ENCODE measurements at regions not wholly inside any gene's neighbourhood (a gene's known extent, or its start where the extent isn't known, plus 50 kb on each side); places are given as distances from the start of the nearest gene placed in this dataset.

GRCh38 chr2:2940061-2940460 is 437.6 kb downstream of the EIPR1 start:
- DNase-seq (ENCODE audit: low spot score): no peak
- Histone ChIP-seq H3K9me3 (ENCODE audit: low read depth) (no peaks in the 10 kb centered on the region), H3K9me2 (replicated peaks; ENCODE audit: insufficient read depth) (no peaks in the 10 kb centered on the region), H3K4me3 (no peak overlapping the region), H3K4me2 (no peak overlapping the region), H3K79me2 (no peaks in the 10 kb centered on the region), H3K27me3 (no peaks in the 10 kb centered on the region), H2AFZ (no peak overlapping the region), H4K20me1 (ENCODE audit: insufficient read depth, poor library complexity, severe bottlenecking) (no peaks in the 10 kb centered on the region), H3K36me3 (replicated peaks; ENCODE audit: insufficient read depth, low read depth) (no peaks in the 10 kb centered on the region), H3K27ac (no peak overlapping the region), H3K4me1 (ENCODE audit: insufficient read depth) (no peaks in the 10 kb centered on the region)
- WGBS (ENCODE audit: low lambda C conversion rate, missing lambda C conversion rate): 94% methylated on average over 9 of the region's 10 CpGs
- no peak for TF ChIP-seq CTCF (IDR thresholded peaks at IDR 0.05; ENCODE audit: poor library complexity)
- no peak for TF ChIP-seq EZH2phosphoT487 (IDR thresholded peaks at IDR 0.05; ENCODE audit: low read depth, severe bottlenecking, unreplicated experiment)
- TF ChIP-seq EZH2 (IDR thresholded peaks at IDR 0.05; ENCODE audit: borderline replicate concordance): no peak

- H2AFZ ChIP-seq: no peak overlapping the region
- no peak overlapping the region for H3K27ac ChIP-seq
- TF ChIP-seq CTCF (IDR thresholded peaks at IDR 0.05; ENCODE audit: poor library complexity): no peak
- TF ChIP-seq EZH2 (IDR thresholded peaks at IDR 0.05; ENCODE audit: borderline replicate concordance): no peak
- TF ChIP-seq EZH2phosphoT487 (IDR thresholded peaks at IDR 0.05; ENCODE audit: low read depth, severe bottlenecking, unreplicated experiment): no peak
- no peaks in the 10 kb centered on the region for H3K9me3 ChIP-seq (ENCODE audit: low read depth)
- H3K4me1 ChIP-seq (ENCODE audit: insufficient read depth): no peaks in the 10 kb centered on the region
- no peak overlapping the region for H3K4me2 ChIP-seq
- no peak overlapping the region for H3K4me3 ChIP-seq
- 81% methylated on average over 13 of the region's 13 CpGs for WGBS (ENCODE audit: low lambda C conversion rate, missing lambda C conversion rate)
- no peaks in the 10 kb centered on the region for H3K79me2 ChIP-seq
- no peak for DNase-seq (ENCODE audit: low spot score)
- no peaks in the 10 kb centered on the region for H4K20me1 ChIP-seq (ENCODE audit: insufficient read depth, poor library complexity, severe bottlenecking)
- no peaks in the 10 kb centered on the region for H3K27me3 ChIP-seq
- no peaks in the 10 kb centered on the region for H3K9me2 ChIP-seq (replicated peaks; ENCODE audit: insufficient read depth)
- H3K36me3 ChIP-seq (replicated peaks; ENCODE audit: insufficient read depth, low read depth): no peaks in the 10 kb centered on the region
Observed at GRCh38 chr2:2939078-2939795, 438.4 kb downstream of the EIPR1 start.

- H3K4me3 ChIP-seq: no peak overlapping the region
- no peaks in the 10 kb centered on the region for H3K27me3 ChIP-seq
- H3K9me3 ChIP-seq (ENCODE audit: low read depth): no peaks in the 10 kb centered on the region
- H2AFZ ChIP-seq: no peak overlapping the region
- 84% methylated on average over 14 of the region's 14 CpGs for WGBS (ENCODE audit: low lambda C conversion rate, missing lambda C conversion rate)
- no peak for DNase-seq (ENCODE audit: low spot score)
- no peak for TF ChIP-seq EZH2phosphoT487 (IDR thresholded peaks at IDR 0.05; ENCODE audit: low read depth, severe bottlenecking, unreplicated experiment)
- no peak for TF ChIP-seq EZH2 (IDR thresholded peaks at IDR 0.05; ENCODE audit: borderline replicate concordance)
- TF ChIP-seq CTCF (IDR thresholded peaks at IDR 0.05; ENCODE audit: poor library complexity): no peak
- H3K4me2 ChIP-seq: no peak overlapping the region
- H3K27ac ChIP-seq: no peak overlapping the region
- H3K9me2 ChIP-seq (replicated peaks; ENCODE audit: insufficient read depth): no peaks in the 10 kb centered on the region
- no peaks in the 10 kb centered on the region for H3K4me1 ChIP-seq (ENCODE audit: insufficient read depth)
- no peaks in the 10 kb centered on the region for H4K20me1 ChIP-seq (ENCODE audit: insufficient read depth, poor library complexity, severe bottlenecking)
- no peaks in the 10 kb centered on the region for H3K36me3 ChIP-seq (replicated peaks; ENCODE audit: insufficient read depth, low read depth)
- H3K79me2 ChIP-seq: no peaks in the 10 kb centered on the region
Observed at GRCh38 chr2:2938481-2938880, 439.1 kb downstream of the EIPR1 start.
